Suprapubic skin (tissue), 4 donors: ENCODE measurements at regions not wholly inside any gene's neighbourhood (a gene's known extent, or its start where the extent isn't known, plus 50 kb on each side); places are given as distances from the start of the nearest gene placed in this dataset.
"Not testable (repeated sequence)": the region's sequence is repeated elsewhere in the genome, so short reads cannot be mapped to it uniquely, and the experiment has no call there.

Experiments used
- DNase-seq, 2 donors: peaks; one replicate each; pipeline ENCODE4 v3.0.0-alpha.2; 2019; ENCODE audit warnings: low spot score in 2 of 2
- H3K27ac ChIP-seq: fragments of 200-600 bp; sonication (generic); one replicate; pipeline ENCODE4 v1.5.1; 2019
- H3K27me3 ChIP-seq: fragments of 200-600 bp; sonication (generic); one replicate; pipeline ENCODE4 v1.5.1; 2019
- H3K36me3 ChIP-seq: fragments of 200-600 bp; sonication (generic); one replicate; pipeline ENCODE4 v1.5.1; 2019
- H3K4me1 ChIP-seq: fragments of 200-600 bp; sonication (generic); one replicate; pipeline ENCODE4 v1.5.1; 2019
- H3K4me3 ChIP-seq: fragments of 200-600 bp; sonication (generic); one replicate; pipeline ENCODE4 v1.5.1; 2019; ENCODE audit warnings: mild to moderate bottlenecking
- H3K9me3 ChIP-seq: fragments of 200-600 bp; sonication (generic); one replicate; pipeline ENCODE4 v1.5.1; 2019
- EP300 ChIP-seq: sonication (generic); formaldehyde crosslinking; IDR thresholded peaks from one replicate; pipeline ENCODE4 v1.6.1; 2017; ENCODE audit warnings: antibody characterized with exemption
- POLR2A ChIP-seq, 2 donors: fragments of 450-650 bp; IDR thresholded peaks; one replicate each; pipeline ENCODE4 v1.6.1; 2017; ENCODE audit warnings: antibody characterized with exemption in 2 of 2, mild to moderate bottlenecking in 2 of 2, moderate library complexity in 2 of 2
- POLR2AphosphoS5 ChIP-seq, 3 donors: sonication (generic); formaldehyde crosslinking; IDR thresholded peaks; one replicate each; pipeline ENCODE4 v1.6.1; 2017; ENCODE audit warnings: antibody characterized with exemption in 3 of 3
- WGBS: methylation state at CpG from one replicate; pipeline ENCODE4 v1.1.5; 2018; 5-methylcytosine and 5-hydroxymethylcytosine counted together
- TF ChIP-seq, protein P1 (sequence below), 2 donors: fragments of 200-600 bp in 1 of 2; fragments of 450-650 bp in 1 of 2; sonication (generic) in 1 of 2; IDR thresholded peaks; one replicate each; pipeline ENCODE4 v1.5.1; 2016 to 2019; ENCODE audit warnings: antibody characterized with exemption in 2 of 2, mild to moderate bottlenecking in 1 of 2, moderate library complexity in 1 of 2

DNA sequence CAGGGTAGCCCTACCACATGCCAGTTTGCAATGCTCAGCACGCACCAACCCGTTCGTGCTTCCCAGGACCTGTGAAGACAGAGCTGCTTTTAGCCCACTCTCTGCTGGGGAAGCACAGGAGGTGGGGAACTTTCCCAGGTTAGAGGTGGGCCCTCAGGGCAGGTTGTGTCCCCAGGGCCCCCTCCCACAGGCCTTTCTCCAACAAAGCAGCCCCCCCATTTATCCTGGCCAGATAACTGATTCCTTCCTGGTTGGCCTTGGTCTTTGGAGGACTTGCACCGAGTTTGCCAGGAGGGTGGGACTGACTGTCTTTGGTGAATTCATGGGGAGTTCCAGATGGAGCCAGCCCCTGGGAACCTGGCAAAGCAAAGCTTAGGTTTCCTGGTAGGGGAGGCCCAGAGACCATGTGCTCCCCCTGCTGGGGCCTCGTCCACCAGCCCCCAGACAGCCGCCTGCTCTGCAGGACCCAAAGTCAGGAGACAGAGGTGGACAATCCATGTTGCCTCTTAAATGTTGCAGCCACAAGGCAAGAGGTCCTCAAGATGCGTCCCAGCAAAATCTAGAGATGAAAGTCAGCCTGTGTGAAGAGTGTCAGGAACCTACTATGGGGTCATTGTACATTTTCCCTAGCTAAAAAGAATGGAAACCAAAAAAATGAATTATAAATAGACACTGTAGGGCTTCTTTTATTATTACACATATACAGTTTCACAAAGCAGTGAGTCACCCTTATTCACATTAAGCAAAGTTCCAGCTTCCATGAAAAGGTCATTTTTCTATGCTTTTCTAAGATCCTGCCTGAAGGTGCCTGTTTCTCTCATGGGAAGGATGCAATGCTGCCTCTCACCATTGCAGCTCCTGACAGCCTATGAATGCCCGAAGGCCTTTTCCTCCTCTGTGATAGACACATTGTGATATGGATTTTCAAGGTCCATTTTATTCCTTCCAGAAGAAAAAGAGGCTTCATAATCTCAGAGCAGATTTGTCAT lies 497.8 kb downstream of the PREX1 start:
- DNase-seq = no peak
- no peaks in the 10 kb centered on the region for H3K9me3 ChIP-seq
- no peak overlapping the region for H3K4me3 ChIP-seq
- no peaks in the 10 kb centered on the region for H3K27me3 ChIP-seq
- WGBS = 76% methylated on average over 7 of the region's 8 CpGs
- no peak overlapping the region for H3K27ac ChIP-seq
- H3K4me1 ChIP-seq = peaks cover 6% of the 10 kb centered on the region
- no peaks in the 10 kb centered on the region for H3K36me3 ChIP-seq
- TF ChIP-seq EP300 = no peak
- no peak for TF ChIP-seq POLR2AphosphoS5 (IDR thresholded peaks at IDR 0.05)
- no peak for TF ChIP-seq POLR2A (IDR thresholded peaks at IDR 0.05)
- TF ChIP-seq, protein P1, sequence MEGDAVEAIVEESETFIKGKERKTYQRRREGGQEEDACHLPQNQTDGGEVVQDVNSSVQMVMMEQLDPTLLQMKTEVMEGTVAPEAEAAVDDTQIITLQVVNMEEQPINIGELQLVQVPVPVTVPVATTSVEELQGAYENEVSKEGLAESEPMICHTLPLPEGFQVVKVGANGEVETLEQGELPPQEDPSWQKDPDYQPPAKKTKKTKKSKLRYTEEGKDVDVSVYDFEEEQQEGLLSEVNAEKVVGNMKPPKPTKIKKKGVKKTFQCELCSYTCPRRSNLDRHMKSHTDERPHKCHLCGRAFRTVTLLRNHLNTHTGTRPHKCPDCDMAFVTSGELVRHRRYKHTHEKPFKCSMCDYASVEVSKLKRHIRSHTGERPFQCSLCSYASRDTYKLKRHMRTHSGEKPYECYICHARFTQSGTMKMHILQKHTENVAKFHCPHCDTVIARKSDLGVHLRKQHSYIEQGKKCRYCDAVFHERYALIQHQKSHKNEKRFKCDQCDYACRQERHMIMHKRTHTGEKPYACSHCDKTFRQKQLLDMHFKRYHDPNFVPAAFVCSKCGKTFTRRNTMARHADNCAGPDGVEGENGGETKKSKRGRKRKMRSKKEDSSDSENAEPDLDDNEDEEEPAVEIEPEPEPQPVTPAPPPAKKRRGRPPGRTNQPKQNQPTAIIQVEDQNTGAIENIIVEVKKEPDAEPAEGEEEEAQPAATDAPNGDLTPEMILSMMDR (IDR thresholded peaks at IDR 0.05) = no peak

DNA sequence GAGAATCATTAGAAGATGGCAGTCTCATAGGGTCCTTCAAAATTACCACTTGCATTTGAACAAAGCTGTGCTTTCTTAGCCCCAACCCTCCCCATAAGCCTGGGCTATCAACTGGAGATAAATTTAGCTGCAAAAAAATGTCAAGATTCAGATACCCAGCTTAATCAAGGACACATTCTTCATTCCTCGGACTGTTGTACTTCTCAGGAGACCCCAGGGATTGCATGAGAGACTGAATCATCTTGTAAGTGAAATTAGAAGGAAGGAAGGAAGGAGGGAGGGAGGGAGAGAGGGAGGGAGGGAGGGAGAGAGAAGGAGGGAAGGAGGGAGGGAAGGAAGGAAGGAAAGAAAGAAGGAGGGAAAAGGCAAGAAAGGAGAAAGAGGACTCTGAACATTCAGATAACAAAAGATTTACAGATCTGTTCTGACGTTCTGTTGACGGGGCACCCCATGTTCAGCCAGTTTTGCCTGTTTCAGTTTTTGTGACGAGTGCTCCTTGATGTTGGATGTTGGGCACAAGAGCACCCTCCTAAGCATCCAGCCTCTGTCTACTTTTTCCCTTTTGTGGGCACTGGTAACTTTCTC lies 498.7 kb downstream of the PREX1 start:
- no peak for DNase-seq
- Histone ChIP-seq H3K9me3 (no peaks in the 10 kb centered on the region), H3K36me3 (no peaks in the 10 kb centered on the region), H3K4me1 (peaks cover 6% of the 10 kb centered on the region), H3K27me3 (no peaks in the 10 kb centered on the region), H3K27ac (no peak overlapping the region), H3K4me3 (no peak overlapping the region)
- TF ChIP-seq POLR2A (IDR thresholded peaks at IDR 0.05) (no peak), POLR2AphosphoS5 (IDR thresholded peaks at IDR 0.05) (no peak), EP300 (no peak)
- TF ChIP-seq, protein P1 (IDR thresholded peaks at IDR 0.05) = no peak
- WGBS = 56% methylated on average over 4 of the region's 4 CpGs

DNA sequence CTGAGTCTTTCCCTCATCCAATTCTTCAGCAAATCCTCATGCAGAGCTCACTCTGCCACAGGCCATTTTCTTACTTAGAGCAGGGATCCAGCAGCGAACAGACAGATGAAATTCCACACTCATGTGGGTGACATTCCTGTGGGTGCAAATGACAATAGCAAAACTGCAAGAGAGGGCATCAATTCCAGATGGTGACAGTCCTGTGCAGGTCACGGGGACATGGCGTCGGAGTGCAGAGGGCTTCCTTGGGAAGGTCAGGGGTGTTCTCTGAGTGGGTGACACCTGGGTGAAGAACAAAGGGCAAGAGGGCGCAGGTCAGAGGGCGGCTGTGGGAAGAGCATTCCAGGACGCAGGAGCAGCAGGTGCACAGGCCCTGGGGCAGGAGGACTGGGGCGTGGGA lies 500.0 kb downstream of the PREX1 start:
- not testable (repeated sequence) for H3K4me1 ChIP-seq, H3K27ac ChIP-seq, H3K27me3 ChIP-seq, H3K4me3 ChIP-seq, H3K9me3 ChIP-seq, H3K36me3 ChIP-seq, DNase-seq
- 84% methylated on average over 8 of the region's 8 CpGs for WGBS

DNA sequence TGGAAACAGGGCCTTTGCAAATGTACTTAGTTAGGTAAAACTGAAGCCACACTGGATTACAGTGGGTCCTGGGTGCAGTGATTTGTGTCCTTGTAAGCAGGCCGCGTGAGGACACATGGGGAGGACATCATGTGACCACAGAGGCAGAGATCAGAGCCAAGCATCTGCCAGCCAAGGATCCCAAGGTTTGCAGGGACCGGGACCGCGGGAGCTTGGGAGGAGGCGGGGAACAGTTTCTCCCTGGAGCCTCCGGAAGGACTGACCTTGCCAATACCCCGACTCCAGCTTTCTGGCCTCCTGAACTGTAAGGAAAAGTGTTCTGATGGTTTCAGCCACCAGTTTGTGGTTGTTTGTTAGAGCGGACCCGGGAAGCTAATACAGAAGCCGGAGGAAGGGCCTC lies 500.9 kb downstream of the PREX1 start:
- TF ChIP-seq POLR2A (IDR thresholded peaks at IDR 0.05) (no peak), POLR2AphosphoS5 (IDR thresholded peaks at IDR 0.05) (no peak)
- TF ChIP-seq, protein P1 (IDR thresholded peaks at IDR 0.05) = no peak
- WGBS = 57% methylated on average over 11 of the region's 11 CpGs
- no peak overlapping the region for H3K27ac ChIP-seq
- H3K4me1 ChIP-seq = peaks cover 6% of the 10 kb centered on the region
- H3K36me3 ChIP-seq = no peaks in the 10 kb centered on the region
- no peak overlapping the region for H3K4me3 ChIP-seq
- H3K9me3 ChIP-seq = no peaks in the 10 kb centered on the region
- no peaks in the 10 kb centered on the region for H3K27me3 ChIP-seq
- peak in 1 of 2 donors; percentile 57 for DNase-seq

DNA sequence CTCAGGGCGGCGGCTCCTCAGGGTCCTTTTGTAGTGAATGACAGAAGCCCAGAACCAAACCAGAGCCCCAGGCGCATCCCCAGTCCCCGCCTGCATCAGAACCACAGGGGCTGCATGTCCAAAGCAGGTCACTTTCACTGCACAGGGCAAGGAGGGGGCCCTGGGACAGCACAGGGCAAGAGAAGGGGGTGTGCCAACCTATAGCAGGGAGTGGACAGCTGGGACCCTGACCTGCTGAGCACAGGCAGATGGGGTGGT lies 501.4 kb downstream of the PREX1 start:
- 93% methylated on average over 3 of the region's 4 CpGs for WGBS
- TF ChIP-seq EP300 (no peak), POLR2AphosphoS5 (IDR thresholded peaks at IDR 0.05) (no peak), POLR2A (IDR thresholded peaks at IDR 0.05) (no peak)
- TF ChIP-seq, protein P1 (IDR thresholded peaks at IDR 0.05) = no peak
- no peaks in the 10 kb centered on the region for H3K27me3 ChIP-seq
- no peaks in the 10 kb centered on the region for H3K36me3 ChIP-seq
- H3K27ac ChIP-seq = no peak overlapping the region
- H3K9me3 ChIP-seq = no peaks in the 10 kb centered on the region
- no peak for DNase-seq
- H3K4me3 ChIP-seq = no peak overlapping the region
- peaks cover 6% of the 10 kb centered on the region for H3K4me1 ChIP-seq
